ENCODE measurements at regions not wholly inside any gene's neighbourhood (a gene's known extent, or its start where the extent isn't known, plus 50 kb on each side); places are given as distances from the start of the nearest gene placed in this dataset.

DNA sequence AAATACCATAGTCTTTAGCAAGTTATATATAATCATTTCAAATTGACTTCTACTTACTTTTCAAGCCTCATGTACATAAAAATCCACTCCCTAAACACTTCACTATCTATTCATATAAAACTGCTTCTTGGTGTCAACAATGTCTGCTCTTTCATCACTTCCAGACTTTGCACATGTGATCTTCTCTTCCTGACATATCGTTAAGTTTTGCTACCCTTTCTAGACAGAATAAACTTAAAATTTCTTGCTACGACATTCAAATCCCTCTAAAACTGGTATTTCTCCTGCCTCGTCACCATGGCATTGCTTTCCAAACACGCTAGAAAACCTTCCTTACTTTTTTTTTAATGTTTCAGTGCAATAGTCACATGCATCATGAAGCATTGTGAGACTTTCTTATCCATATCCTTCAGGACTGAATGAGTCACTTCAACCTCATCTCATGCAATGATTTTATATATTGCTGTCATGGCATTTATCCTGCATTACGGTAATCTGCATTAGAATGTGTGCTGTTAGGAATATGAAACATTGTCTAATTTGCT is 122.8 kb downstream of the GMNC start:
- H3K27ac ChIP-seq: no peak overlapping the region
- H3K27me3 ChIP-seq: no peaks in the 10 kb centered on the region
- no peak overlapping the region for H3K4me3 ChIP-seq
- no peaks in the 10 kb centered on the region for H3K4me1 ChIP-seq
- H3K9me3 ChIP-seq: no peaks in the 10 kb centered on the region
- H3K36me3 ChIP-seq: no peaks in the 10 kb centered on the region
- 81 to 89% methylated on average over 5 of the region's 5 CpGs for WGBS, 2 donors (ENCODE audit: low coverage in 1 of 2)
- ATAC-seq: no peak
- TF ChIP-seq POLR2A (IDR thresholded peaks at IDR 0.05) (no peak), POLR2AphosphoS5 (IDR thresholded peaks at IDR 0.05) (no peak), EP300 (IDR thresholded peaks at IDR 0.05) (no peak)
- TF ChIP-seq, protein P1, sequence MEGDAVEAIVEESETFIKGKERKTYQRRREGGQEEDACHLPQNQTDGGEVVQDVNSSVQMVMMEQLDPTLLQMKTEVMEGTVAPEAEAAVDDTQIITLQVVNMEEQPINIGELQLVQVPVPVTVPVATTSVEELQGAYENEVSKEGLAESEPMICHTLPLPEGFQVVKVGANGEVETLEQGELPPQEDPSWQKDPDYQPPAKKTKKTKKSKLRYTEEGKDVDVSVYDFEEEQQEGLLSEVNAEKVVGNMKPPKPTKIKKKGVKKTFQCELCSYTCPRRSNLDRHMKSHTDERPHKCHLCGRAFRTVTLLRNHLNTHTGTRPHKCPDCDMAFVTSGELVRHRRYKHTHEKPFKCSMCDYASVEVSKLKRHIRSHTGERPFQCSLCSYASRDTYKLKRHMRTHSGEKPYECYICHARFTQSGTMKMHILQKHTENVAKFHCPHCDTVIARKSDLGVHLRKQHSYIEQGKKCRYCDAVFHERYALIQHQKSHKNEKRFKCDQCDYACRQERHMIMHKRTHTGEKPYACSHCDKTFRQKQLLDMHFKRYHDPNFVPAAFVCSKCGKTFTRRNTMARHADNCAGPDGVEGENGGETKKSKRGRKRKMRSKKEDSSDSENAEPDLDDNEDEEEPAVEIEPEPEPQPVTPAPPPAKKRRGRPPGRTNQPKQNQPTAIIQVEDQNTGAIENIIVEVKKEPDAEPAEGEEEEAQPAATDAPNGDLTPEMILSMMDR (IDR thresholded peaks at IDR 0.05): no peak

DNA sequence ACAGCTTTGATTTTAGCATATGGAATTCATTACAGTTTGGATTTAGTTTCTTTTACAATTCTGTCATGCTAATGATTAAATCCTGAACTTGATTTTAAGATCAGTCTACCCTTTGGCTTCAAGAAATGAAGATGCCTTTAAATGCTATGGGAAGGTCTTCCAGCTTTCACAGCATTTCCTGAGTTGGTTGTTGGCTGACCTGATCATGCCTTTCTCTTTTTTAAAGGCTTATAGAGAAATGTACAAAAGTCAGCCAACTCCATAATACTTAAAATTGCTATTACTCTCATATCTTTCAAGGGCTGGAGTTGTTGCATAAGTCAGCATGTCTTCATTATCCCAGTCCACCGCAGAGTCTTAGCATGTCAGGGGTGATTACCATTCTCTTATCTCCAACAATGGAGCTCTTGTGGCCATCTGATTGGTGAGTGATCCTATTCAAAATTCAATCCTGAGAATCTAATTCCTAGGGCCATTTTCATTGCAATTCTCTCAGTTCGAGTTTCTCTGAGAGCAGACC is 123.8 kb downstream of the GMNC start:
- ATAC-seq: no peak
- TF ChIP-seq POLR2A (IDR thresholded peaks at IDR 0.05) (no peak), POLR2AphosphoS5 (IDR thresholded peaks at IDR 0.05) (no peak), EP300 (IDR thresholded peaks at IDR 0.05) (no peak)
- TF ChIP-seq, protein P1 (IDR thresholded peaks at IDR 0.05): no peak
- H3K27me3 ChIP-seq: no peaks in the 10 kb centered on the region
- no peaks in the 10 kb centered on the region for H3K9me3 ChIP-seq
- no peaks in the 10 kb centered on the region for H3K4me1 ChIP-seq
- no peak overlapping the region for H3K4me3 ChIP-seq
- H3K27ac ChIP-seq: no peak overlapping the region
- 48 to 57% methylated on average over 1 to 2 of the region's 2 CpGs for WGBS, 2 donors (ENCODE audit: low coverage in 1 of 2)
- H3K36me3 ChIP-seq: no peaks in the 10 kb centered on the region

DNA sequence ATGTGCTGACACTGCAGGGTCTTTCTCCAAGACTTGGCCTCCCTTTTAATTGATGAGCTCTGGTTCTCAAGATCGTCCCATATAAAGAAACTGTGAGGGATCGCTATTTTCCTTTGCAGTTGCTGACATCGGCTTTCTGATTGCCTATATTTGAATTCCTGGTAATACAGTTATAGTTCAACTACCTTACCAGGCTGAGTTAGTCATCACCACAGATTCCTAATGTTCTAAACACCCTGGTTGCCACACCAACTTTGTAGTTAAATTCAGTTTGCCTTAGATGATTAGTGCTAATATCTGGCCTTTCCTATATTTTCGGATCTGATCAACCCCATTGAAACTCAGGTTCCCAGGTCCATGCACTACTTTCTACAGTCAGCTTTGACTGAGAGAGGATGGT is 125.0 kb downstream of the GMNC start:
- no peak overlapping the region for H3K27ac ChIP-seq
- ATAC-seq: no peak
- H3K4me1 ChIP-seq: no peaks in the 10 kb centered on the region
- TF ChIP-seq EP300 (IDR thresholded peaks at IDR 0.05) (no peak), POLR2AphosphoS5 (IDR thresholded peaks at IDR 0.05) (no peak), POLR2A (IDR thresholded peaks at IDR 0.05) (no peak)
- TF ChIP-seq, protein P1 (IDR thresholded peaks at IDR 0.05): no peak
- H3K4me3 ChIP-seq: no peak overlapping the region
- 85 to 91% methylated on average over 4 of the region's 4 CpGs for WGBS, 2 donors (ENCODE audit: low coverage in 1 of 2)
- H3K36me3 ChIP-seq: no peaks in the 10 kb centered on the region
- no peaks in the 10 kb centered on the region for H3K9me3 ChIP-seq
- no peaks in the 10 kb centered on the region for H3K27me3 ChIP-seq

DNA sequence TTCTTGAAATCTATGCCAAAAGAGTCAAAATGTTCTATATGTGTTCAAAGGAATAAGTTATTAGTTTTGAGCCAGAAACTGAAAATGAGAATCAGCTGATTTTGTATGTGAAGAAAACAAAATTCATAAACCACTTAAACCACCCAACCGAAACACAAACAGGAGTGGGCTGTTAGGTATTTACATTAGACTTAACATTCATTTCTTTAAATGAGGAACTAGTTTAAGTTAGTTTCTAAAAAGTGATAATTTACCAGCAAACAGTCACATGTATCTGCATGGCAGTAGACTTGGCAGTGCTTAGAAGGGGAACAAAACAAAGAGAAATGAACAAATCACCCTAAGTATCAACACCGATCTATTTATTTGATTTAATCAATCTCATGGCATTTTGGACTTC is 128.0 kb downstream of the GMNC start:
- ATAC-seq: no peak
- Histone ChIP-seq H3K36me3 (no peaks in the 10 kb centered on the region), H3K27ac (no peak overlapping the region), H3K4me3 (no peak overlapping the region), H3K9me3 (no peaks in the 10 kb centered on the region), H3K27me3 (no peaks in the 10 kb centered on the region), H3K4me1 (no peaks in the 10 kb centered on the region)
- 91 to 92% methylated on average over 2 of the region's 2 CpGs for WGBS, 2 donors (ENCODE audit: low coverage in 1 of 2)
- TF ChIP-seq POLR2A (IDR thresholded peaks at IDR 0.05): no peak
- no peak for TF ChIP-seq POLR2AphosphoS5 (IDR thresholded peaks at IDR 0.05)
- TF ChIP-seq, protein P1 (IDR thresholded peaks at IDR 0.05): no peak
- no peak for TF ChIP-seq EP300 (IDR thresholded peaks at IDR 0.05)

DNA sequence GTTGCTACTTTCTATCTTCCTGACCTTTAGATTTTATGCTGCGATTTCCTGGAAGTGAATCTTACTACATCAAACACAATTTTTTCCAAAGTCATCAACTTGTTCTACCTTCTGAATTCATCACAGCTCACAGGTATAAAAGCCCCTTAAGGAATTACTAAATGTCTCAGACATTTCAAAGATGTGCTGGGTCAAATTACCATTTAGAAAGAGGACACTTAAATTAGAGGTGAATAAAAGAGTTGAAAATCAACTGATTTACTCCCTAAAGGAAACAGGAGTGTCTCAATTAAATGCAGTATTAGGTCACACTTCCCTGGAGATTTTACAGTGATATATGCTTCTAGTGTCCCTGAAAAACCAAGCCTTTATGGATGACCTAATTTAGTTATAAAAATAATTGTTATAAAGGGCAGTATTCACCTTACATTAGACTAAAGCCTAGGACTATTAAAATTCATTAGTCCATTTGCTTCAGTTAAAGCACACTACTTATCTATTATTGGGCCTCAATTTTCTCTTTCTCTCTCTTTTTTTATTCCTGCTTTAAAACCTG is 128.8 kb downstream of the GMNC start:
- ATAC-seq: no peak
- Histone ChIP-seq H3K4me1 (no peaks in the 10 kb centered on the region), H3K4me3 (no peak overlapping the region), H3K27ac (no peak overlapping the region), H3K36me3 (no peaks in the 10 kb centered on the region), H3K9me3 (no peaks in the 10 kb centered on the region), H3K27me3 (no peaks in the 10 kb centered on the region)
- 67 to 79% methylated on average over 1 of the region's 1 CpG for WGBS, 2 donors (ENCODE audit: low coverage in 1 of 2)
- no peak for TF ChIP-seq EP300 (IDR thresholded peaks at IDR 0.05)
- TF ChIP-seq POLR2AphosphoS5 (IDR thresholded peaks at IDR 0.05): no peak
- TF ChIP-seq, protein P1 (IDR thresholded peaks at IDR 0.05): no peak
- no peak for TF ChIP-seq POLR2A (IDR thresholded peaks at IDR 0.05)

Data from gastroesophageal sphincter (tissue), 4 donors.